SK-N-MC (cell line): ENCODE measurements at regions not wholly inside any gene's neighbourhood (a gene's known extent, or its start where the extent isn't known, plus 50 kb on each side); places are given as distances from the start of the nearest gene placed in this dataset.

Experiments used
- EZH2 ChIP-seq: fragments of 200-600 bp; sonication (generic); IDR thresholded peaks from one replicate; pipeline ENCODE4 v1.6.1; 2017; ENCODE audit warnings: antibody characterized with exemption
- POLR2AphosphoS5 ChIP-seq: IDR thresholded peaks from 2 replicates; pipeline ENCODE4 v1.6.1; 2012; ENCODE audit warnings: mild to moderate bottlenecking, low read depth, low read length, borderline replicate concordance

DNA sequence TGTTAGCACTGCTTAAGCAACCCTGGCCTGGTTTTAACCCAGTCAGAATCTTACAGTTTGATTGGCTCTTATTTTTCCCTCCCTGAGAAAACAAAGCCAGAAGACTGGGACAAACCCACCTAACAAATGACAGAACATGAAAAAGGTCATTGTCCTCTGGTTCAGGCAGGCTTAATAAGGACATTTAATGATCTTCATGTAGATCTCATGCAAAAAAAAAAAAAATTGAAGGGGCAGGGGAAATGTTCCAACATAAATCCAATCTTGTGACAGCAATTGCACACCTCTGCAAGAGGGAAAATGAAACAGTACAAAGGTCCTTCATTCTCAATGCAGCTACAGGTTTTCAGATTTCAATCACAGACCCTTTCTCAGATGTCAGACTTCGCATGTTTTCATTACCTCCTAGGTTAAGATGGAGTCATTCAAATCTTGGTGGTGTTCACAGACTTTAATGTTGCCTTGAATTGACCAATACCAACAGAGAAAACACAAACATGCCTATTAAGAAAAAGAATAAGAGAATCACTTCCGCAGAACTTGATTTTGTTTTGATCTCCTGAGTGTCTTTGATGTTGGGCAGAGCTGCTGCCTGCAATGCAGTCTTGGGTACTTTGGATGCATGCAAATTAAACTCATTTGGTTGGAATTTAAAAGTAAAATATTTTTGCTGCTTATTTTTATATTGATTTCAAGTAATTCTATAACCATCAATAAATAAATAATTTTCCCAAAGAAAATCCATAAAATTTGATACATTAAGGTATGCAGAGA, 359.0 kb downstream of the BTG1 start:
- TF ChIP-seq POLR2AphosphoS5, result no peak
- no peak for TF ChIP-seq EZH2
